SU-DHL-6 (cell line): ENCODE measurements at regions not wholly inside any gene's neighbourhood (a gene's known extent, or its start where the extent isn't known, plus 50 kb on each side); places are given as distances from the start of the nearest gene placed in this dataset.

Source experiments
- H2AFZ ChIP-seq: fragments of 200-600 bp; sonication (generic); 2 replicates; pipeline ENCODE4 v1.6.1; 2014; ENCODE audit warnings: low read depth, mild to moderate bottlenecking, moderate library complexity, mixed read lengths, antibody characterized with exemption, low read length; ENCODE audit not compliant: severe bottlenecking
- H3F3A ChIP-seq: fragments of 200-600 bp; shearing (Covaris generic); 2 replicates; pipeline ENCODE4 v1.6.0; 2016; ENCODE audit warnings: antibody characterized with exemption, mild to moderate bottlenecking; ENCODE audit not compliant: insufficient read depth
- H3K27ac ChIP-seq: fragments of 200-600 bp; sonication (generic); 2 replicates; pipeline ENCODE4 v1.5.1; 2016; ENCODE audit warnings: low read depth, mild to moderate bottlenecking, low read length, moderate library complexity, mixed read lengths
- H3K27me3 ChIP-seq: fragments of 200-600 bp; sonication (generic), shearing (Covaris generic); 2 replicates; pipeline ENCODE4 v1.6.0; 2014; ENCODE audit warnings: mild to moderate bottlenecking, low read length
- H3K36me3 ChIP-seq: fragments of 200-600 bp; sonication (generic); 2 replicates; pipeline ENCODE4 v1.6.1; 2014; ENCODE audit warnings: mild to moderate bottlenecking, low read length, mixed read lengths
- H3K4me2 ChIP-seq: fragments of 300-600, 200-600 bp; shearing (Covaris generic), sonication (generic); 2 replicates; pipeline ENCODE4 v1.6.0; 2014; ENCODE audit warnings: low read length, low read depth, mild to moderate bottlenecking; ENCODE audit not compliant: poor library complexity, severe bottlenecking
- H3K4me3 ChIP-seq: fragments of 200-600 bp; sonication (generic); 2 replicates; pipeline ENCODE4 v1.5.1; 2014; ENCODE audit warnings: antibody characterized with exemption, low read length, mild to moderate bottlenecking, mixed read lengths; ENCODE audit not compliant: insufficient read depth, poor library complexity, severe bottlenecking
- H3K79me2 ChIP-seq: fragments of 200-600 bp; sonication (generic); 2 replicates; pipeline ENCODE4 v1.6.1; 2014; ENCODE audit warnings: mild to moderate bottlenecking, low read length, moderate library complexity; ENCODE audit not compliant: insufficient read depth
- H3K9ac ChIP-seq: fragments of 200-600 bp; sonication (generic); 2 replicates; pipeline ENCODE4 v1.7.0; 2014; ENCODE audit warnings: mild to moderate bottlenecking, low read length
- H3K9me2 ChIP-seq: fragments of 200-600 bp; sonication (generic); replicated peaks from 2 replicates; pipeline ENCODE4 v1.6.1; 2014; ENCODE audit warnings: low read length; ENCODE audit not compliant: insufficient read depth
- H3K9me3 ChIP-seq: fragments of 200-600 bp; sonication (generic); 2 replicates; pipeline ENCODE4 v1.6.1; 2014; ENCODE audit warnings: low read length, mixed read lengths; ENCODE audit not compliant: insufficient read depth
- H4K20me1 ChIP-seq: fragments of 200-600 bp; sonication (generic); 2 replicates; pipeline ENCODE4 v1.6.1; 2014; ENCODE audit warnings: low read depth, mild to moderate bottlenecking, antibody characterized with exemption, low read length, moderate library complexity, mixed read lengths
- EZH2phosphoT487 ChIP-seq: fragments of 200-600 bp; sonication (generic), shearing (Covaris generic); conservative IDR thresholded peaks from 2 replicates; pipeline ENCODE4 v1.6.1; 2018; ENCODE audit warnings: mild to moderate bottlenecking, antibody characterized with exemption, low read length, moderate library complexity, mixed read lengths
- TF ChIP-seq, protein P1 (sequence below): fragments of 200-600 bp; sonication (generic); IDR thresholded peaks from one replicate; pipeline ENCODE4 v1.5.1; 2017; ENCODE audit warnings: antibody characterized with exemption, mild to moderate bottlenecking, low read length, moderate library complexity; ENCODE audit not compliant: insufficient read depth, poor library complexity, severe bottlenecking

- no peaks in the 10 kb centered on the region for H3K27me3 ChIP-seq
- H3K4me2 ChIP-seq, result no peak overlapping the region
- no peaks in the 10 kb centered on the region for H3K9me3 ChIP-seq
- H3K4me3 ChIP-seq, result no peak overlapping the region
- H3K36me3 ChIP-seq, result no peaks in the 10 kb centered on the region
- no peaks in the 10 kb centered on the region for H4K20me1 ChIP-seq
- no peak overlapping the region for H3K27ac ChIP-seq
- H3F3A ChIP-seq, result no peaks in the 10 kb centered on the region
- no peaks in the 10 kb centered on the region for H3K79me2 ChIP-seq
- no peak for TF ChIP-seq EZH2phosphoT487
- TF ChIP-seq, protein P1, sequence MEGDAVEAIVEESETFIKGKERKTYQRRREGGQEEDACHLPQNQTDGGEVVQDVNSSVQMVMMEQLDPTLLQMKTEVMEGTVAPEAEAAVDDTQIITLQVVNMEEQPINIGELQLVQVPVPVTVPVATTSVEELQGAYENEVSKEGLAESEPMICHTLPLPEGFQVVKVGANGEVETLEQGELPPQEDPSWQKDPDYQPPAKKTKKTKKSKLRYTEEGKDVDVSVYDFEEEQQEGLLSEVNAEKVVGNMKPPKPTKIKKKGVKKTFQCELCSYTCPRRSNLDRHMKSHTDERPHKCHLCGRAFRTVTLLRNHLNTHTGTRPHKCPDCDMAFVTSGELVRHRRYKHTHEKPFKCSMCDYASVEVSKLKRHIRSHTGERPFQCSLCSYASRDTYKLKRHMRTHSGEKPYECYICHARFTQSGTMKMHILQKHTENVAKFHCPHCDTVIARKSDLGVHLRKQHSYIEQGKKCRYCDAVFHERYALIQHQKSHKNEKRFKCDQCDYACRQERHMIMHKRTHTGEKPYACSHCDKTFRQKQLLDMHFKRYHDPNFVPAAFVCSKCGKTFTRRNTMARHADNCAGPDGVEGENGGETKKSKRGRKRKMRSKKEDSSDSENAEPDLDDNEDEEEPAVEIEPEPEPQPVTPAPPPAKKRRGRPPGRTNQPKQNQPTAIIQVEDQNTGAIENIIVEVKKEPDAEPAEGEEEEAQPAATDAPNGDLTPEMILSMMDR, result no peak
- H3K9ac ChIP-seq, result no peak overlapping the region
- H3K9me2 ChIP-seq, result no peaks in the 10 kb centered on the region
- no peak overlapping the region for H2AFZ ChIP-seq
Observed at GRCh38 chr3:14322667-14323295, 79.6 kb upstream of the SLC6A6 start.

DNA sequence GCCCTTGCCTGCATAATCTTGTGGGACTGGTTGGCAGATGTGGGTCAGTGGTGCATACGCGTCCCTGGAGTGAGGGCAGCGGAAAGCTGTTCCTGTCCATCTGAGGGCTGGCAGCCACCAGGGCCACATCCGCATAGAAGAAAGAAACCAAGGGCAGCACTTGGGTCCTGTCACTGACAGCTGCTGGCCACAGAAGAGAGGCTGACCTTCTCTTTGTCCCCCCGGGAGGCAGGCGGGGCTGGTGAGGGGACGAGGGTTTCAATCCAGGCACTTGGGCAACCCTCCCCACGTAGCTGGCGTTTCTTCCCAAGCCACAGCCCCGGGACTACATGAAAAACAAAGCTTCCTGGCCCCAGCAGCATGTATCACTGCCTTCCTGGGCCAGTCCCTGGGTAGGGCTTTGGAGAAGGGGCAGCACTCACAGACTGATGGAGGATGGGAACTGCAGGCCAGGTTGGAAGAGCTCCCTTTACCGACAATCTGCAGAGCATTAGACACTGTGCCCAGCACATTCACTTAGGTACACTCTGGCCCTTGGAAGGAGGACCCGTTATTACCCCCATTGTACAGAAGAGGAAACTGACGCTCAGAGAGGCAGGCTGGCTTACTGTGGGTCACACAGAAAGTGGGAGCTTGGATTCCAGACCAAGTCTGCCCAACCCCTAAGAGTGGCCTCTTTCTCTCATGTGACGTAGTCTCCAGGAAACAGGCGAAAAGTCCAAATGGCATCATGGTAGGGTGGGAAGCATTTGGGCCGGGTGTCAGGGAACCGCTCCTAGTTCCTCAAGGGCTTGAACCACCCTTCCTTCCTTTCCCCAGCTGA is 78.8 kb upstream of the SLC6A6 start:
- H3K4me3 ChIP-seq, result no peak overlapping the region
- no peak overlapping the region for H3K4me2 ChIP-seq
- H3K27ac ChIP-seq, result no peak overlapping the region
- H2AFZ ChIP-seq, result no peak overlapping the region
- H3F3A ChIP-seq, result no peaks in the 10 kb centered on the region
- H3K9ac ChIP-seq, result no peak overlapping the region
- H3K79me2 ChIP-seq, result no peaks in the 10 kb centered on the region
- TF ChIP-seq EZH2phosphoT487, result no peak
- no peaks in the 10 kb centered on the region for H3K9me3 ChIP-seq
- H3K27me3 ChIP-seq, result no peaks in the 10 kb centered on the region
- H4K20me1 ChIP-seq, result no peaks in the 10 kb centered on the region
- no peaks in the 10 kb centered on the region for H3K36me3 ChIP-seq
- no peaks in the 10 kb centered on the region for H3K9me2 ChIP-seq

GRCh38 chr3:14324224-14324944 is 78.0 kb upstream of the SLC6A6 start:
- Histone ChIP-seq H4K20me1 (no peaks in the 10 kb centered on the region), H3F3A (no peaks in the 10 kb centered on the region), H3K9ac (no peak overlapping the region), H3K9me2 (no peaks in the 10 kb centered on the region), H3K9me3 (no peaks in the 10 kb centered on the region), H3K79me2 (no peaks in the 10 kb centered on the region), H3K4me2 (no peak overlapping the region), H3K36me3 (no peaks in the 10 kb centered on the region), H3K4me3 (no peak overlapping the region), H3K27me3 (no peaks in the 10 kb centered on the region), H3K27ac (no peak overlapping the region), H2AFZ (no peak overlapping the region)
- no peak for TF ChIP-seq EZH2phosphoT487
- TF ChIP-seq, protein P1, result no peak
